Right lobe of liver (tissue), 4 donors: ENCODE measurements at regions not wholly inside any gene's neighbourhood (a gene's known extent, or its start where the extent isn't known, plus 50 kb on each side); places are given as distances from the start of the nearest gene placed in this dataset.

ENCODE experiments used
- POLR2A ChIP-seq: fragments of 450-650 bp; IDR thresholded peaks from one replicate; pipeline ENCODE4 v1.6.1; 2017; ENCODE audit warnings: antibody characterized with exemption, mild to moderate bottlenecking
- TF ChIP-seq, protein P1 (sequence below), 4 donors: fragments of 200-600 bp in 3 of 4; fragments of 450-650 bp in 1 of 4; IDR thresholded peaks; one replicate each; pipeline versions ENCODE4 v1.5.1 to v1.8.0; 2016 to 2022; ENCODE audit warnings: antibody characterized with exemption in 4 of 4, mild to moderate bottlenecking in 2 of 4
- donor health status: DM: no; HTN: no; CAD: no.
- donor health status: DM: no; HTN: no; CAD: no.
- donor health status: DM: no; HTN: yes; CAD: no.

GRCh38 chr11:38543986-38544385 is 1946.0 kb upstream of the RAG2 start:
- TF ChIP-seq POLR2A, result no peak
- TF ChIP-seq, protein P1, sequence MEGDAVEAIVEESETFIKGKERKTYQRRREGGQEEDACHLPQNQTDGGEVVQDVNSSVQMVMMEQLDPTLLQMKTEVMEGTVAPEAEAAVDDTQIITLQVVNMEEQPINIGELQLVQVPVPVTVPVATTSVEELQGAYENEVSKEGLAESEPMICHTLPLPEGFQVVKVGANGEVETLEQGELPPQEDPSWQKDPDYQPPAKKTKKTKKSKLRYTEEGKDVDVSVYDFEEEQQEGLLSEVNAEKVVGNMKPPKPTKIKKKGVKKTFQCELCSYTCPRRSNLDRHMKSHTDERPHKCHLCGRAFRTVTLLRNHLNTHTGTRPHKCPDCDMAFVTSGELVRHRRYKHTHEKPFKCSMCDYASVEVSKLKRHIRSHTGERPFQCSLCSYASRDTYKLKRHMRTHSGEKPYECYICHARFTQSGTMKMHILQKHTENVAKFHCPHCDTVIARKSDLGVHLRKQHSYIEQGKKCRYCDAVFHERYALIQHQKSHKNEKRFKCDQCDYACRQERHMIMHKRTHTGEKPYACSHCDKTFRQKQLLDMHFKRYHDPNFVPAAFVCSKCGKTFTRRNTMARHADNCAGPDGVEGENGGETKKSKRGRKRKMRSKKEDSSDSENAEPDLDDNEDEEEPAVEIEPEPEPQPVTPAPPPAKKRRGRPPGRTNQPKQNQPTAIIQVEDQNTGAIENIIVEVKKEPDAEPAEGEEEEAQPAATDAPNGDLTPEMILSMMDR (IDR thresholded peaks at IDR 0.05), result no peak
